ENCODE measurements at regions not wholly inside any gene's neighbourhood (a gene's known extent, or its start where the extent isn't known, plus 50 kb on each side); places are given as distances from the start of the nearest gene placed in this dataset.

DNA sequence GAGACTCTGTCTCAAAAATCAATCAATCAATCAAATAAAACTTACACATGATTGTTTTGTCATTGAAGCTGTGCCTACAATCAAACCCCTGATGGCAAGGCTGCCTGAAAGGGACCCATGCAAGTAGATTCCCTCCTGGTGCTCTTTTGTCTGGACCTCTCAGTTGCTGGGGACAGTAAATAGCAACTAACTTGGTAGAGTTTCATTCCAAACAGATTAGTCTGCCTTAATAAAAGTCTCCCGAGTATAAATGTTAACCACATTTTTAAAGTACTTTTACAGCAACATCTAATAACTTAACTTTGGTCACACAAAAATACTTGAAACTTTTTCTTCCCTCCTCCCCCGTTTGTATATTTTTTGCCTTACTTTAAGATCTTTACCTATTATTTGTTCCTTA is 105.5 kb downstream of the FEM1C start:
- no peak for DNase-seq (ENCODE audit: extremely low read depth, low read depth)
- TF ChIP-seq, protein P1, sequence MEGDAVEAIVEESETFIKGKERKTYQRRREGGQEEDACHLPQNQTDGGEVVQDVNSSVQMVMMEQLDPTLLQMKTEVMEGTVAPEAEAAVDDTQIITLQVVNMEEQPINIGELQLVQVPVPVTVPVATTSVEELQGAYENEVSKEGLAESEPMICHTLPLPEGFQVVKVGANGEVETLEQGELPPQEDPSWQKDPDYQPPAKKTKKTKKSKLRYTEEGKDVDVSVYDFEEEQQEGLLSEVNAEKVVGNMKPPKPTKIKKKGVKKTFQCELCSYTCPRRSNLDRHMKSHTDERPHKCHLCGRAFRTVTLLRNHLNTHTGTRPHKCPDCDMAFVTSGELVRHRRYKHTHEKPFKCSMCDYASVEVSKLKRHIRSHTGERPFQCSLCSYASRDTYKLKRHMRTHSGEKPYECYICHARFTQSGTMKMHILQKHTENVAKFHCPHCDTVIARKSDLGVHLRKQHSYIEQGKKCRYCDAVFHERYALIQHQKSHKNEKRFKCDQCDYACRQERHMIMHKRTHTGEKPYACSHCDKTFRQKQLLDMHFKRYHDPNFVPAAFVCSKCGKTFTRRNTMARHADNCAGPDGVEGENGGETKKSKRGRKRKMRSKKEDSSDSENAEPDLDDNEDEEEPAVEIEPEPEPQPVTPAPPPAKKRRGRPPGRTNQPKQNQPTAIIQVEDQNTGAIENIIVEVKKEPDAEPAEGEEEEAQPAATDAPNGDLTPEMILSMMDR (IDR thresholded peaks at IDR 0.05; ENCODE audit: low read depth, low read length): no peak

DNA sequence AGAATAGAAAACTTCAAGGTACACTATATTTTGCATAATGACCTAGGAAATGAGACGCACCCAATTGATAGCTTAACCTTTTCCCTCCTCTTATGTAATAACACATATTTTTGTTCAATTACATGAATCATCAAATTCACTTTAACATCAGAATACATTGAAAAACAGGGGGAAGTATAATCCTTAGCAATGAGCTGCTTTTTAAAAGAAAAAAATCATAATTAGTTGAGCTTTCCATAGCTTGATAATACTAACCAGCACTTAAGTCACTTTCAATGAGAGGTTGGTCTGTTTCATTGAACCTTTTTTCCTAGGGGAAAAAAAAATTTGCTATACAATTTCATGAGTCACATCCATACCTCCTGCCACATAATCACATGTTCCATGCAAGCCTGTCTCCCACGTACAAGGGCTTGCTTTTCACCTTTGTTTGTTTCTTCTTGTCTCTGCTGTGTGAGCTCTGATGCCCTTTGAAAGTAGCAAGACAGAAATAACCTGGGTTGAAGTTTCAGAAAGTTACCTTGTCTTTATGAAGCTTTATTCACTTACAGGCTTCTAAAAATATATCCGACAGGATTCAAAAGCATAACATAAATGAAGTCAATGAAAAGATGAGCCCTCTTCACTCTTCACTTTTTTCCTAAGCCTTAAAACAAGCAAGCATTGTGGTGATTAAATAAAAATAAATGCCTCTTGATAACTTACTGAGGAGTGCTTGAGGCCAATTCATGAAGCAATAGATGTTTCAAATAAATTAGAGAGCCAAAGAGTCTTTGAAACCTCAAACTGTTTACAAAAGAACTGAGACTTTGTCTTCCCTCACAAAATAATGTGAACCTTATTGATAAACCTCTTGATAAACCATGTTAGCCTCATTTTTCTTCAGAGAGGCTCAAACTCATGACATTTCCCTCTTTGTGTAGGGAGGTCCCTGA is 108.5 kb downstream of the FEM1C start:
- TF ChIP-seq, protein P1 (IDR thresholded peaks at IDR 0.05; ENCODE audit: low read depth, low read length): no peak
- no peak for DNase-seq (ENCODE audit: extremely low read depth, low read depth)

DNA sequence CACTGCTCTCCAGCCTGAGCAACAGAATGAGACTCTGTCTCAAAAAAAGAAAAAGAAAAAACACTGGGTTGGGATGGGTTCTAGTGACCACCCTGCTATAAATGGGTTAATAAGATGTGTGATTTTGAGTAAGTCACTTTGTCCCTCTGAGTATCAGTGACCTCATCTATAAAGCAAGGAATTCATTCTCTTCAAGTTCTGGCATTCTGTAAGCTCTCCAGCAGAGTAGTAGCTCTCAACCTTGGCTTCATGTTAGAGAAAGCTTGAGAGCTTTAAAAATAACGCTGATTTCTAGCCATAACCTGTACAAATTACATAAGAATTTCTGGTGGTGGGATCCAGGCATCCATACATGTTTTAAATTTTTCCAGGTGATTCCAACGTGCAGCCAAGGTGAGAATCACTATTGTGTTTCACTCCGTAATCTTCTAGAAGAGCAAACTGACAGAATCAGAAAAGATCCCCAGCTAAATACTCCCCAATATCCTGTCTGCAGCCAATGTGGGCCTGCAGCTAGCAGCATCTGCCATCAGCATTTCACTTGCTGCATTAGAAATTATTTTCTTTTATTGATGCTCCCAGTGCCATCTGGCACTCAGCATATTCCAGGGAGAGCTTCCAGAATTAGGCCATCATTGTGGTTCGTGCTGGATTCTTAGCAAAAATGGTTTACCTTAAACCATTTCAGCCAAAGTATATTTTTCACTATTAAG is 109.4 kb downstream of the FEM1C start:
- DNase-seq (ENCODE audit: extremely low read depth, low read depth): no peak
- TF ChIP-seq, protein P1 (IDR thresholded peaks at IDR 0.05; ENCODE audit: low read depth, low read length): no peak

DNA sequence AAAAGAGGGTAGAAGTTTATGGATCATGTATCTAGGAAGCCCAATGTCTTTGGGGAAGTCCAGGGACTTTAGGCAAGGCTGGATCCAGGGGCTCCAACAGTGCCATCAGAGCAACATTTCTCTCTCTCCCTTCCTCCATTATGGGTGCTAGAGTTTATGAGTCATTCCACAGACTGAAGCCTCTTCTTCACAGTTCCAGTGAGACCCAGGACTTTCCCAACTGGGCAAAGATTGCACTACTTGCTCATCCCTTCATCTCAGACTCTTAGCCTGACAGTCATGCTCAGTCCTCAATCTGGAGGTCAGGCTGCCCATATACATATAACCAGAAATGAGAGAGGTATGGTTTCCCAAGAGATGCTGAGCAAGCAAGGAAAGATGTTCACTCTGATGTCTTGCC is 110.7 kb downstream of the FEM1C start:
- TF ChIP-seq, protein P1 (IDR thresholded peaks at IDR 0.05; ENCODE audit: low read depth, low read length): no peak
- DNase-seq (ENCODE audit: extremely low read depth, low read depth): no peak

DNA sequence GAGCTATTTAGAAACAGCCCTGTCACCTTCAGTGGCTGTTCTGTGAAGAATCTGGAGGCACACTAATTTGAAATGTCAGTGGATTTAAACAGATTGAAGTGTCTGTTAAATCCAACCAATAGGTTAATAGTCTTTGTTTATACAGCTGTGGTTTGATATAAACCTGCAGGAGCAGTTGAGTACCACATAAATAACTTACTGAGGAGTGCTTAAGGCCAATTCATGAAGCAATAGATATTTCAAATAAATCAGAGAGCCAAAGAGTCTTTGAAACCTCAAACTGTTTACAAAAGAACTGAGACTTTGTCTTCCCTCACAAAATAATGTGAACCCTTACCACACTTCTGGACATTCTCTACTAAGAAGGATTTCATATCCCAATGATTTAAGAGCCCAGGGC is 111.9 kb downstream of the FEM1C start:
- TF ChIP-seq, protein P1 (IDR thresholded peaks at IDR 0.05; ENCODE audit: low read depth, low read length): no peak
- DNase-seq (ENCODE audit: extremely low read depth, low read depth): peak; percentile 29

DNA sequence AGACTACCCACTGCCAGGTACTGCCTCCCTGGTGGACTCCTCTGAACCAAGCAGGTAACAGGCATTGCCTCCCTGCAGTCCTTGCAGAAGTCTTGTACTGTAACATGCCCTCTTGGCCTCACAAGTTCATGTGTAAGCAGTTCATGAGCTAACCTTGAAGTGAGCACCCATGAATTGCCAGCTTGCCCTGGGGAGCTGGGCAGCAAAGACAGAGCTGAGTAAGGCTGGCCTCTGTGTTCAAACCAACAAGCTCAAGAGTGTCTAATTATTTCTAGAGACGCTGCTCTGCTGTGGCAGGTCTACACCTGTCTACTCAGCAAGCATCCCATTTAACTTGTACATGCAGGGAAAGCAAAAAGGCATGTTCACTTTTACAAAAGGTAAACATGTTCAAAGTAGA is 113.5 kb downstream of the FEM1C start:
- TF ChIP-seq, protein P1 (IDR thresholded peaks at IDR 0.05; ENCODE audit: low read depth, low read length): no peak
- DNase-seq (ENCODE audit: extremely low read depth, low read depth): no peak

DNA sequence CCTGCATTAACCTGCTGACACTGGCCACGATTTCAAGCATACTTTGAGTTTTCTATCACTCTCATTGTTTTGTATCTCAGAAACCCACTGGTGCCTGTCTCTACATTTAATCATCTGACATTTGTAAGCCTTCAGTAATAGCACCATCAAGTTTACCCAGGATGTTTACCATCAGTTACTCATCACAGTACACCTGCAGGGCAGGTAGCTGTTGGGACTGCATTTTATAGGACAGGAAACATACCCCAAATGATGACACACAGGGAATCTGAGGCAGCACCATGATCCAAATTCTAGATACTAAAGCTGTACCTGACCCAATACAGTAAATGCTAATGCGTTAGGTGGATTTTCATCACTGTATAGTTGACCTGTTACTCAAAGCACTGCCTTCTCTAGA is 114.2 kb downstream of the FEM1C start:
- no peak for DNase-seq (ENCODE audit: extremely low read depth, low read depth)
- TF ChIP-seq, protein P1 (IDR thresholded peaks at IDR 0.05; ENCODE audit: low read depth, low read length): no peak

Measured in AG09319 (cell line).